ENCODE measurements at regions not wholly inside any gene's neighbourhood (a gene's known extent, or its start where the extent isn't known, plus 50 kb on each side); places are given as distances from the start of the nearest gene placed in this dataset.

GRCh38 chr10:4202938-4203337, 417.9 kb upstream of the KLF6 start:
- TF ChIP-seq CTCF (IDR thresholded peaks at IDR 0.05; ENCODE audit: insufficient read depth, low read length) (no peak), REST (IDR thresholded peaks at IDR 0.05; ENCODE audit: insufficient replicate concordance, low read depth) (no peak), POLR2AphosphoS5 (IDR thresholded peaks at IDR 0.05; ENCODE audit: low read depth) (no peak)
